Liver (tissue), 8 donors: ENCODE measurements at regions not wholly inside any gene's neighbourhood (a gene's known extent, or its start where the extent isn't known, plus 50 kb on each side); places are given as distances from the start of the nearest gene placed in this dataset.

Experiments
- DNase-seq: peaks from one replicate; pipeline ENCODE4 v3.0.0-alpha.2; 2017; ENCODE audit warnings: low spot score
- H3K27ac ChIP-seq, 2 donors: one replicate each; pipeline ENCODE4 v1.7.0; 2013; ENCODE audit warnings: inconsistent platforms in 2 of 2, low read length in 2 of 2, control low read depth in 1 of 2, low read depth in 1 of 2, mild to moderate bottlenecking in 1 of 2
- H3K27me3 ChIP-seq, 4 donors: one replicate each; pipeline versions ENCODE4 v1.6.1 to v1.7.0; 2013; ENCODE audit warnings: low read length in 3 of 4, inconsistent platforms in 1 of 4, mild to moderate bottlenecking in 1 of 4, moderate library complexity in 1 of 4; ENCODE audit not compliant: control insufficient read depth in 4 of 4, insufficient read depth in 4 of 4
- H3K36me3 ChIP-seq, 4 donors: one replicate each; pipeline versions ENCODE4 v1.6.1 to v1.7.0; 2013; ENCODE audit warnings: low read length in 3 of 4, mild to moderate bottlenecking in 3 of 4, low read depth in 1 of 4, moderate library complexity in 1 of 4; ENCODE audit not compliant: control insufficient read depth in 4 of 4, insufficient read depth in 3 of 4
- H3K4me1 ChIP-seq, 4 donors: one replicate each; pipeline versions ENCODE4 v1.6.1 to v1.7.0; 2013; ENCODE audit warnings: low read length in 3 of 4, mild to moderate bottlenecking in 3 of 4, moderate library complexity in 1 of 4; ENCODE audit not compliant: control insufficient read depth in 4 of 4, insufficient read depth in 4 of 4
- H3K4me3 ChIP-seq, 3 donors: one replicate each; pipeline versions ENCODE4 v1.6.1 to v1.7.0; 2013; ENCODE audit warnings: low read length in 3 of 3, control low read depth in 1 of 3, low read depth in 1 of 3, mild to moderate bottlenecking in 1 of 3
- H3K9ac ChIP-seq, 2 donors: one replicate each; pipeline ENCODE4 v1.7.0; 2013; ENCODE audit warnings: low read length in 2 of 2, mild to moderate bottlenecking in 2 of 2, moderate library complexity in 2 of 2, control low read depth in 1 of 2, low read depth in 1 of 2
- H3K9me3 ChIP-seq, 4 donors: one replicate each; pipeline versions ENCODE4 v1.6.1 to v1.7.0; 2013; ENCODE audit warnings: low read length in 3 of 4; ENCODE audit not compliant: control insufficient read depth in 4 of 4
- EGR1 ChIP-seq, 2 donors: IDR thresholded peaks; 2 replicates each; pipeline ENCODE4 v1.6.1; 2016 to 2018; ENCODE audit warnings: antibody characterized with exemption in 2 of 2, low read depth in 2 of 2
- FOXA2 ChIP-seq: IDR thresholded peaks from 2 replicates; pipeline ENCODE4 v1.6.1; 2016; ENCODE audit warnings: antibody characterized with exemption
- GABPA ChIP-seq, 2 donors: IDR thresholded peaks in 1 of 2; conservative IDR thresholded peaks in 1 of 2; 2 replicates each; pipeline ENCODE4 v1.6.1; 2016; ENCODE audit warnings: antibody characterized with exemption in 2 of 2, mild to moderate bottlenecking in 1 of 2, moderate library complexity in 1 of 2
- HNF4A ChIP-seq, 2 donors: conservative IDR thresholded peaks; 2 replicates each; pipeline ENCODE4 v1.6.1; 2016; ENCODE audit warnings: antibody characterized with exemption in 2 of 2, mild to moderate bottlenecking in 2 of 2
- HNF4G ChIP-seq: IDR thresholded peaks from 2 replicates; pipeline ENCODE4 v1.6.1; 2016; ENCODE audit warnings: antibody characterized with exemption
- JUND ChIP-seq, 2 donors: IDR thresholded peaks; 2 replicates each; pipeline ENCODE4 v1.6.1; 2016; ENCODE audit warnings: antibody characterized with exemption in 2 of 2
- RAD21 ChIP-seq, 2 donors: IDR thresholded peaks; 2 replicates each; pipeline ENCODE4 v1.6.1; 2016; ENCODE audit warnings: antibody characterized with exemption in 2 of 2, mild to moderate bottlenecking in 2 of 2
- RXRA ChIP-seq, 2 donors: IDR thresholded peaks; 2 replicates each; pipeline ENCODE4 v1.6.1; 2017 to 2018; ENCODE audit warnings: antibody characterized with exemption in 2 of 2, mild to moderate bottlenecking in 1 of 2
- SP1 ChIP-seq: IDR thresholded peaks from 2 replicates; pipeline ENCODE4 v1.6.1; 2018; ENCODE audit warnings: antibody characterized with exemption, mild to moderate bottlenecking
- TAF1 ChIP-seq: conservative IDR thresholded peaks from 2 replicates; pipeline ENCODE4 v1.6.1; 2016; ENCODE audit warnings: antibody characterized with exemption, mild to moderate bottlenecking
- WGBS: extraction: QIAGEN DNeasy Blood & Tissue Kit; methylation state at CpG from one replicate; pipeline ENCODE4 v1.1.7; 2013; 5-methylcytosine and 5-hydroxymethylcytosine counted together
- TF ChIP-seq, protein P1 (sequence below): fragments of 150-350 bp; IDR thresholded peaks from 2 replicates; pipeline ENCODE4 v1.5.1; 2017; ENCODE audit warnings: improper control_type of control experiment, low read depth, low read length; ENCODE audit not compliant: missing input control
- TF ChIP-seq, protein P2 (sequence below): IDR thresholded peaks from 2 replicates; pipeline ENCODE4 v1.6.1; 2016; ENCODE audit warnings: antibody characterized with exemption, mild to moderate bottlenecking
- TF ChIP-seq, protein P3 (sequence below): IDR thresholded peaks from 2 replicates; pipeline ENCODE4 v1.6.1; 2016; ENCODE audit warnings: antibody characterized with exemption
- TF ChIP-seq, protein P4 (sequence below): IDR thresholded peaks from 2 replicates; pipeline ENCODE4 v1.6.1; 2016; ENCODE audit warnings: antibody characterized with exemption
- donor health status: healthy.
- donor health status: healthy.
- donor health status: healthy.
- donor health status: healthy.
- donor health status: healthy.

DNA sequence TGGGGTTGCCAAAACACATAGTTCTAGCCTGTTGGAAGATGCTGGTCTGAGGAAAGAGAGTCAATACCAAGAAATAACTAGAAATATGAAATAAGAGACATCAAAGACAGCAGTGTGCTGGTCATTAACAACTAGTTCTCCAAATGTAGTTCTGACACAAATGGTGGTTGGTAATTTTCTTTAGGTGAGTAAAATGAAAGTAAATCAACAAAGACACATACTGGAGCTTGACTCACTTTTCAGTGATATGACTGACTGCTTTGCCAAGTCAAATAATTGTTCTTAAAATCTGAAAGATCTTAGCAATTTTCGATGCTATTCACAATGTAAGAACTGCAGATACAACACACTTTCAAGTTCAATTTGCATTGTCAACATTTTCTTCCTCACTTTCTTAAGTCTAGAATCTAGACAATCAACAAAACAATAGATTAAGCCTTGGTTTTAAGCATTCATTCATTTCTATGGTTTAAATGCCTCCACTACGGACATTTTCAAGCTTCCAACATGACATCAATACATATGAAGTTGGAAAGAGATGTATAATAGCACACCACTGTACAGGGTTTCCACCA is 166.8 kb upstream of the MAP3K1 start (continued):
- no peak for TF ChIP-seq JUND (IDR thresholded peaks at IDR 0.05)

DNA sequence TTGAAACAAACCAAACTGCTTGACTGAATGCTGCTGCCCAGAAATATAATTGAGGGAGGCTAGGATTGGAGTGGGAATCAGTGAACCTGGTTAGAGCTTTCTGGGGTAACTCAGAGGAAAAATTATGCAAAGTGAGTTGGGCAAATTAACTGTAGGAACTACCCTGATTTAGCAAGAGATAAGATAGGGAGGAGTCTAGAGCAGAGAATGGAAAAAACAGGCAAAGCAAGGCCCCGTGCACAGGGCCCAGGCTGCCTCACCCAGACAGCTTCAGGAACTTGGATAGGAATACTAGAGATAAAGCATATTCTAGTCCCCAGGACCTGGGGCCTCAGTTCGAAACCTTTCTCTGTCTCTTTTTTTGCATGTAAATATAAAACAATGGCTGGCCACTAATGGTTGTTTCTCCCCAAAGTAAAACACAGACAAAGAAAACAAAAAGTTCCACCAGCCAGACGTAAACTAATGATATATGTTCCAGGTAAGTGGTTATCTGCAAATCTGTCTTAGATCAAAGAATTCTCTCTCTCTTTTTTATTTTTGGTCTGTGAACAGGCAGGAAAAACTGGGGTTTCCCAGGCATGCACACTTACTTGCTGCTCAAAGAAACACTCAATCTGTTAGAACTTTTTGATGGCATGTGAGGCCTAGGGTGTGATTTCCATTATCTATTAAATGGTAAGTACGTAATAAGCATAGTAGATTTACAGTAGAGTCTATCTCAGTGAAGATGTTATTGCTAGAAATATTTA is 168.1 kb upstream of the MAP3K1 start:
- no peaks in the 10 kb centered on the region for H3K27me3 ChIP-seq
- H3K36me3 ChIP-seq, result no peaks in the 10 kb centered on the region
- no peak overlapping the region for H3K4me3 ChIP-seq
- TF ChIP-seq EGR1 (IDR thresholded peaks at IDR 0.05; ENCODE audit: low read depth in 2 of 2) (no peak), SP1 (no peak), GABPA (IDR thresholded peaks at IDR 0.05 in 1 of 2, conservative IDR thresholded peaks at IDR 0.05 in 1 of 2) (no peak), RAD21 (IDR thresholded peaks at IDR 0.05) (no peak), HNF4G (no peak), JUND (IDR thresholded peaks at IDR 0.05) (no peak)
- TF ChIP-seq, protein P1, sequence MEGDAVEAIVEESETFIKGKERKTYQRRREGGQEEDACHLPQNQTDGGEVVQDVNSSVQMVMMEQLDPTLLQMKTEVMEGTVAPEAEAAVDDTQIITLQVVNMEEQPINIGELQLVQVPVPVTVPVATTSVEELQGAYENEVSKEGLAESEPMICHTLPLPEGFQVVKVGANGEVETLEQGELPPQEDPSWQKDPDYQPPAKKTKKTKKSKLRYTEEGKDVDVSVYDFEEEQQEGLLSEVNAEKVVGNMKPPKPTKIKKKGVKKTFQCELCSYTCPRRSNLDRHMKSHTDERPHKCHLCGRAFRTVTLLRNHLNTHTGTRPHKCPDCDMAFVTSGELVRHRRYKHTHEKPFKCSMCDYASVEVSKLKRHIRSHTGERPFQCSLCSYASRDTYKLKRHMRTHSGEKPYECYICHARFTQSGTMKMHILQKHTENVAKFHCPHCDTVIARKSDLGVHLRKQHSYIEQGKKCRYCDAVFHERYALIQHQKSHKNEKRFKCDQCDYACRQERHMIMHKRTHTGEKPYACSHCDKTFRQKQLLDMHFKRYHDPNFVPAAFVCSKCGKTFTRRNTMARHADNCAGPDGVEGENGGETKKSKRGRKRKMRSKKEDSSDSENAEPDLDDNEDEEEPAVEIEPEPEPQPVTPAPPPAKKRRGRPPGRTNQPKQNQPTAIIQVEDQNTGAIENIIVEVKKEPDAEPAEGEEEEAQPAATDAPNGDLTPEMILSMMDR, result no peak
- TF ChIP-seq, protein P2, sequence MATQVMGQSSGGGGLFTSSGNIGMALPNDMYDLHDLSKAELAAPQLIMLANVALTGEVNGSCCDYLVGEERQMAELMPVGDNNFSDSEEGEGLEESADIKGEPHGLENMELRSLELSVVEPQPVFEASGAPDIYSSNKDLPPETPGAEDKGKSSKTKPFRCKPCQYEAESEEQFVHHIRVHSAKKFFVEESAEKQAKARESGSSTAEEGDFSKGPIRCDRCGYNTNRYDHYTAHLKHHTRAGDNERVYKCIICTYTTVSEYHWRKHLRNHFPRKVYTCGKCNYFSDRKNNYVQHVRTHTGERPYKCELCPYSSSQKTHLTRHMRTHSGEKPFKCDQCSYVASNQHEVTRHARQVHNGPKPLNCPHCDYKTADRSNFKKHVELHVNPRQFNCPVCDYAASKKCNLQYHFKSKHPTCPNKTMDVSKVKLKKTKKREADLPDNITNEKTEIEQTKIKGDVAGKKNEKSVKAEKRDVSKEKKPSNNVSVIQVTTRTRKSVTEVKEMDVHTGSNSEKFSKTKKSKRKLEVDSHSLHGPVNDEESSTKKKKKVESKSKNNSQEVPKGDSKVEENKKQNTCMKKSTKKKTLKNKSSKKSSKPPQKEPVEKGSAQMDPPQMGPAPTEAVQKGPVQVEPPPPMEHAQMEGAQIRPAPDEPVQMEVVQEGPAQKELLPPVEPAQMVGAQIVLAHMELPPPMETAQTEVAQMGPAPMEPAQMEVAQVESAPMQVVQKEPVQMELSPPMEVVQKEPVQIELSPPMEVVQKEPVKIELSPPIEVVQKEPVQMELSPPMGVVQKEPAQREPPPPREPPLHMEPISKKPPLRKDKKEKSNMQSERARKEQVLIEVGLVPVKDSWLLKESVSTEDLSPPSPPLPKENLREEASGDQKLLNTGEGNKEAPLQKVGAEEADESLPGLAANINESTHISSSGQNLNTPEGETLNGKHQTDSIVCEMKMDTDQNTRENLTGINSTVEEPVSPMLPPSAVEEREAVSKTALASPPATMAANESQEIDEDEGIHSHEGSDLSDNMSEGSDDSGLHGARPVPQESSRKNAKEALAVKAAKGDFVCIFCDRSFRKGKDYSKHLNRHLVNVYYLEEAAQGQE, result no peak
- TF ChIP-seq, protein P3, sequence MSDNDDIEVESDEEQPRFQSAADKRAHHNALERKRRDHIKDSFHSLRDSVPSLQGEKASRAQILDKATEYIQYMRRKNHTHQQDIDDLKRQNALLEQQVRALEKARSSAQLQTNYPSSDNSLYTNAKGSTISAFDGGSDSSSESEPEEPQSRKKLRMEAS, result no peak
- H3K27ac ChIP-seq, result no peak overlapping the region
- H3K9me3 ChIP-seq, result no peaks in the 10 kb centered on the region
- H3K4me1 ChIP-seq, result no peaks in the 10 kb centered on the region
- no peak overlapping the region for H3K9ac ChIP-seq
- 89% methylated on average over 4 of the region's 4 CpGs for WGBS
- DNase-seq, result no peak

DNA sequence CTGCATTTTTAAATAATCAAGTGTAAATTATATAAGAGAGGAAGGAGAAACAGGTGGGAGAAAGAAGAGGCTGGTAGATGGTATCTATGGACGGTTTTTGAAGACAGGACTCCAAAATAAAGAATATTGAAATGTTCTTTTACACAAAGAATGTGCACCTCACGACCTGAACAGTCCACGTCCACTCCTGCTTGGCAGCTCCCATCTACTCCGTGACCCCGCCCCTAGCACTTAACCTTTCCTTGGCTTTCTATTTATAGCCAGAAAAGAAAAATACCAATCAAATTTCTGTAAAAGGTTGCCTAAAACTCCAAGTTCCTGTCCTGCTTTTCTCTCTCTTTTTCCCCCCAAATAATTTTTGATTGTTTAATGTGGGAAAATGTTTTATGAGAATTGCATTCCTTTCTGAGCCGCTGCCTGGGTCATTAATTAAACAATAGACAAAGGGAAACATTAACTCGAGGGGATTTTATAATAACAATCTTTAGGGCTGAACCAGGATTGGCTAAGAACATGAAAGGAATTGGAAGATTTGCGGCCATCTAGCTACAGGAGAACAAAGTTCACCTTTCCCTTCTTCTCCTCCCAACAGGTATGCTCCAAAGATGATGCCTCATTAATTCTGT is 173.6 kb upstream of the MAP3K1 start:
- TF ChIP-seq GABPA (IDR thresholded peaks at IDR 0.05 in 1 of 2, conservative IDR thresholded peaks at IDR 0.05 in 1 of 2) (no peak), HNF4A (conservative IDR thresholded peaks at IDR 0.05) (no peak), JUND (IDR thresholded peaks at IDR 0.05) (no peak), HNF4G (no peak), FOXA2 (no peak), RXRA (IDR thresholded peaks at IDR 0.05) (no peak), TAF1 (no peak), EGR1 (IDR thresholded peaks at IDR 0.05; ENCODE audit: low read depth in 2 of 2) (no peak)
- TF ChIP-seq, protein P3, result no peak
- TF ChIP-seq, protein P1, result no peak
- TF ChIP-seq, protein P4, sequence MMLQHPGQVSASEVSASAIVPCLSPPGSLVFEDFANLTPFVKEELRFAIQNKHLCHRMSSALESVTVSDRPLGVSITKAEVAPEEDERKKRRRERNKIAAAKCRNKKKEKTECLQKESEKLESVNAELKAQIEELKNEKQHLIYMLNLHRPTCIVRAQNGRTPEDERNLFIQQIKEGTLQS, result no peak
- WGBS, result 83% methylated on average over 8 of the region's 8 CpGs
- peaks cover 4 to 22% (median 21%) of the 10 kb centered on the region in 4 donors for H3K4me1 ChIP-seq
- H3K36me3 ChIP-seq, result no peaks in the 10 kb centered on the region
- no peak overlapping the region for H3K9ac ChIP-seq
- H3K27me3 ChIP-seq, result no peaks in the 10 kb centered on the region
- H3K27ac ChIP-seq, result no peak overlapping the region
- H3K9me3 ChIP-seq, result no peaks in the 10 kb centered on the region
- DNase-seq, result no peak
- H3K4me3 ChIP-seq, result no peak overlapping the region
